ENCODE measurements at regions not wholly inside any gene's neighbourhood (a gene's known extent, or its start where the extent isn't known, plus 50 kb on each side); places are given as distances from the start of the nearest gene placed in this dataset.

DNA sequence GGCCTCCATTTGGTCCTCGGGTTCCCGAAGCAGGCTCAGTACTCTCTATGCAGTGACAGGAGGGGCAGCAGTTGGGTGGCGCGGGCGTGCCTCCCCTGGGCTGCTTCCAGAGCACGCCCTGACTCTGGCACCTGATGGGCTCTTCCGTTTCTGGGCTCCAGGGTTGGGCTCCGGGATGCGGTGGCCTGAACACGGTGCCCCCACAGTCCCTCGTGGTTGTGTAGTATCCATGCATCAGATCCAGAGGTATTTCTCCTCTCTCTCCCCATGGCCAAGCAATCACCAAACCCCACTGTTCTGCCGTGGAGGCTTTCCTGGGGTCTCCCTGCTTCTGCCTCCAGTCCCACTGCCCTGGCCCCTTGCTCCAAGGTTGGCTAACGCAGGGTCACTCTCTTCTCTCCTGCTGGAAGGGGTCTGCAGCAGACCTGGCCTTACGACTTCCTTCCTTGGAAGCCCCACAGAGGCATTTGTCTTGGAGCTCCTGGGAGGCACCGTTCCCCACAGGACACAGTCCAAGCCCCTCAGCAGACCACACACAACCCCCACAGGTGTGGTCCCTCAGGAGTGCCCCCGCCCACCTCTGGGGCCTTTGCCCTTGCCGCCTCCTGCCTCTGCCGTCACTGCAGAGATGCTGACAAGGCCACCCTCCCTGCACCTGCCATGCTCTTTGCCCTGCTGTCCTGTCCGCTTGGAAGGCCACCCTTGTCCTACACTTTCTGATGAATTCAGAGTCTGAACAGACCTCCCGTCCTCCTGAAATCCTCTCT is 136.6 kb upstream of the ASB18 start:
- FAIRE-seq (no peak), DNase-seq (no peak)
- Histone ChIP-seq H3K36me3 (ENCODE audit: control insufficient read depth in 2 of 3, insufficient read depth in 3 of 3, low read length in 3 of 3) (no peaks in the 10 kb centered on the region), H3K27ac (ENCODE audit: low read depth in 2 of 2, low read length in 2 of 2) (no peak overlapping the region), H3K9me3 (ENCODE audit: control insufficient read depth in 2 of 3, insufficient read depth in 1 of 3, low read length in 3 of 3) (no peaks in the 10 kb centered on the region), H3K4me3 (ENCODE audit: low read length in 3 of 3) (no peak overlapping the region), H3K4me1 (ENCODE audit: control insufficient read depth in 2 of 3, insufficient read depth in 2 of 3, low read depth in 1 of 3, low read length in 3 of 3) (no peaks in the 10 kb centered on the region), H3K9ac (ENCODE audit: low read length in 3 of 3) (no peak overlapping the region), H3K27me3 (ENCODE audit: control insufficient read depth, insufficient read depth, low read length) (no peaks in the 10 kb centered on the region)
- no peak for TF ChIP-seq CTCF (IDR thresholded peaks at IDR 0.05; ENCODE audit: borderline replicate concordance, extremely low read depth, insufficient read depth)
- intact Hi-C loops (cut with DNase I), result no loop called here

GRCh38 chr2:236402033-236402790 is 138.0 kb upstream of the ASB18 start:
- no peak for TF ChIP-seq CTCF (IDR thresholded peaks at IDR 0.05; ENCODE audit: borderline replicate concordance, extremely low read depth, insufficient read depth)
- no peak for FAIRE-seq
- H3K27ac ChIP-seq (ENCODE audit: low read depth in 2 of 2, low read length in 2 of 2), result no peak overlapping the region
- no peak overlapping the region for H3K4me3 ChIP-seq (ENCODE audit: low read length in 3 of 3)
- H3K9me3 ChIP-seq (ENCODE audit: control insufficient read depth in 2 of 3, insufficient read depth in 1 of 3, low read length in 3 of 3), result no peaks in the 10 kb centered on the region
- no peaks in the 10 kb centered on the region for H3K27me3 ChIP-seq (ENCODE audit: control insufficient read depth, insufficient read depth, low read length)
- H3K9ac ChIP-seq (ENCODE audit: low read length in 3 of 3), result no peak overlapping the region
- no peak for DNase-seq
- H3K4me1 ChIP-seq (ENCODE audit: control insufficient read depth in 2 of 3, insufficient read depth in 2 of 3, low read depth in 1 of 3, low read length in 3 of 3), result no peaks in the 10 kb centered on the region
- no peaks in the 10 kb centered on the region for H3K36me3 ChIP-seq (ENCODE audit: control insufficient read depth in 2 of 3, insufficient read depth in 3 of 3, low read length in 3 of 3)
- intact Hi-C loops (cut with DNase I), result no loop called here

DNA sequence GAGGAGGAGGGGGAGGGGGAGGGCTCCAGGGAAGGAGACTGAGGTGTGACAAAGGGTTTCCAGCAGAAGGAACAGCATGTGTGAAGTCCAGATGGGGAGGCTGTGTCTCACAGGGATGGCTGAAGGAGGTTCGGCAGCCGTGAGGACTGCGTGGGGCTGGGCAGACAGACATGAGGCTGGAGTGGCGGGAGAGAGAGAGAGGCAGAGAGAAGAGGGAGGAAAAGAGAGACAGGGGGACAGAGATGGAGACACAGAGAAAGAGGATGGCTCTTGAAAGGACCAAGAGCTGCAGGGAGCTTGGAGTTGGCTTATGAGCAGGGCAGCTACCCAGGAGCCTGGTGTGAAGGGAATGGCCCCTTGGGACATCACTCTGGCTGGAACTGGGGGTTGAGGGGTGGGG is 138.9 kb upstream of the ASB18 start:
- Histone ChIP-seq H3K36me3 (ENCODE audit: control insufficient read depth in 2 of 3, insufficient read depth in 3 of 3, low read length in 3 of 3) (no peaks in the 10 kb centered on the region), H3K9me3 (ENCODE audit: control insufficient read depth in 2 of 3, insufficient read depth in 1 of 3, low read length in 3 of 3) (no peaks in the 10 kb centered on the region), H3K4me1 (ENCODE audit: control insufficient read depth in 2 of 3, insufficient read depth in 2 of 3, low read depth in 1 of 3, low read length in 3 of 3) (no peaks in the 10 kb centered on the region), H3K4me3 (ENCODE audit: low read length in 3 of 3) (no peak overlapping the region), H3K27ac (ENCODE audit: low read depth in 2 of 2, low read length in 2 of 2) (no peak overlapping the region), H3K9ac (ENCODE audit: low read length in 3 of 3) (no peak overlapping the region), H3K27me3 (ENCODE audit: control insufficient read depth, insufficient read depth, low read length) (no peaks in the 10 kb centered on the region)
- TF ChIP-seq CTCF (IDR thresholded peaks at IDR 0.05; ENCODE audit: borderline replicate concordance, extremely low read depth, insufficient read depth), result no peak
- intact Hi-C loops (cut with DNase I), result no loop called here
- FAIRE-seq (no peak), DNase-seq (no peak)

All from kidney (tissue), 13 donors.